ENCODE measurements at regions not wholly inside any gene's neighbourhood (a gene's known extent, or its start where the extent isn't known, plus 50 kb on each side); places are given as distances from the start of the nearest gene placed in this dataset.

DNA sequence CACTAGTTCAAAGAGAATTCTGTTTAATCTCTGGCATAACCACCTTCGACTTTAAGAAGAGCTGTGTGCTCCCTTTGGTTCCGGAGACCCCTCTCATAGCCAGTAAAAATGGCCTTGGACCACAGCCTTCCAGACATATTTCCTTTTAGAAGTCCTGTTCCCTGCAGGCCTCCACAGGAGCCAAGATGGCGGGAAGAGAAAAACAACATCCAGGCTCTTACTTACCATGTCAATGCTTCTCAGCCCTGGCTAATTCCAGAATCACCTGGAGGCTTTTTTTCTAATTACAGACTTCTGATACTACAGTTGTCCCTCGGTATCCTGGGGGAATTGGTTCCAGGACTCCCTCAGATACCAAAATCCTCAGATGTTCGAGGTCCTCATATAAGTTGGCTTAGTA is 362.5 kb downstream of the PBX1 start:
- Histone ChIP-seq H3F3A (replicated peaks; ENCODE audit: insufficient read depth) (no peaks in the 10 kb centered on the region), H3K4me2 (no peak overlapping the region), H3K9me3 (no peaks in the 10 kb centered on the region), H3K36me3 (replicated peaks in 1 of 2; ENCODE audit: control insufficient read depth in 1 of 2, insufficient read depth in 2 of 2, low read length in 1 of 2) (no peaks in the 10 kb centered on the region), H3K27me3 (ENCODE audit: insufficient read depth) (no peaks in the 10 kb centered on the region), H4K20me1 (ENCODE audit: insufficient read depth) (no peaks in the 10 kb centered on the region), H3K79me2 (ENCODE audit: insufficient read depth) (no peaks in the 10 kb centered on the region), H3K9ac (no peak overlapping the region), H3K4me1 (ENCODE audit: control insufficient read depth in 1 of 2, insufficient read depth in 2 of 2, low read depth in 1 of 2, low read length in 1 of 2) (peaks cover 0 to 5% of the 10 kb centered on the region in 2 experiments; a peak in 1 of 4 replicates), H2AFZ (ENCODE audit: low read depth) (no peak overlapping the region), H3K4me3 (ENCODE audit: low read depth in 2 of 2, low read length in 1 of 2) (no peak overlapping the region), H3K9me2 (no peaks in the 10 kb centered on the region), H3K27ac (ENCODE audit: low read depth in 2 of 2, low read length in 1 of 2) (no peak overlapping the region)
- TF ChIP-seq YY1 (IDR thresholded peaks at IDR 0.05; ENCODE audit: low read depth) = no peak
- no peak for TF ChIP-seq CTCF (IDR thresholded peaks at IDR 0.05)
- TF ChIP-seq FOSL2 (IDR thresholded peaks at IDR 0.05; ENCODE audit: borderline replicate concordance, low read depth) = no peak
- TF ChIP-seq EZH2phosphoT487 (IDR thresholded peaks at IDR 0.05; ENCODE audit: borderline replicate concordance, low read depth) = no peak
- no peak for TF ChIP-seq ELF1 (IDR thresholded peaks at IDR 0.05)
- TF ChIP-seq, protein P1, sequence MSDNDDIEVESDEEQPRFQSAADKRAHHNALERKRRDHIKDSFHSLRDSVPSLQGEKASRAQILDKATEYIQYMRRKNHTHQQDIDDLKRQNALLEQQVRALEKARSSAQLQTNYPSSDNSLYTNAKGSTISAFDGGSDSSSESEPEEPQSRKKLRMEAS (IDR thresholded peaks at IDR 0.05; ENCODE audit: low read depth) = no peak
- TF ChIP-seq MXI1 (IDR thresholded peaks at IDR 0.05; ENCODE audit: low read depth, low read length) = no peak
- no peak for TF ChIP-seq RXRA (IDR thresholded peaks at IDR 0.05; ENCODE audit: borderline replicate concordance, low read depth)
- TF ChIP-seq FOXM1 (IDR thresholded peaks at IDR 0.05; ENCODE audit: low read depth) = no peak
- no peak for TF ChIP-seq RFX5 (IDR thresholded peaks at IDR 0.05; ENCODE audit: low read length)
- TF ChIP-seq TEAD4 (IDR thresholded peaks at IDR 0.05; ENCODE audit: borderline replicate concordance, insufficient read depth) = no peak
- no peak for TF ChIP-seq EP300 (IDR thresholded peaks at IDR 0.05; ENCODE audit: borderline replicate concordance in 1 of 2, low read depth in 1 of 2, low read length in 1 of 2)
- TF ChIP-seq SMC3 (IDR thresholded peaks at IDR 0.05; ENCODE audit: low read depth, low read length) = no peak
- ChIA-PET CTCF (no interaction called here), POLR2A (no interaction called here)
- no peak for DNase-seq
- 18% methylated on average over 5 of the region's 5 CpGs for WGBS (ENCODE audit: low lambda C conversion rate)

DNA sequence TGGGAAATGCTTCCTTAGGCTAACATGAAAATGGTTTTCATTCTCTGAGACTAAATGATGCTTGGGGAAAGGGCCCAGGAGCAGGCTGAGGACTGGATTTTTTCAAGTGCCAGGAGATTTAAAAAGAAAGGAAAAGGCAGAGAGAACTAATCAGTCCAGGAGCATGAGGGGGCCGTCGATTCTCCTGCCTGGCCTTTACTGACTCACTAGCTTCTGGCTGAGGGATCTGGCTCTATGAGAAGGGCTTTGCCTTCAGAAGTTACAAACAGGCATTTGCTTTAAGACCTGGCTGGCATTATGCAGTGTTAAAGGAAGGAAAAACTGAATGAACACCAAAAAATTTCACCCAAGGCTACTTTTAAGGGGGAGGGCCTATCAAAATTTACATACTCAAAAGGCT is 359.2 kb downstream of the PBX1 start:
- no peak for DNase-seq
- 19% methylated on average over 2 of the region's 2 CpGs for WGBS (ENCODE audit: low lambda C conversion rate)
- Histone ChIP-seq H3K4me1 (ENCODE audit: control insufficient read depth in 1 of 2, insufficient read depth in 2 of 2, low read depth in 1 of 2, low read length in 1 of 2) (no peaks in the 10 kb centered on the region), H3K4me3 (ENCODE audit: low read depth in 2 of 2, low read length in 1 of 2) (no peak overlapping the region), H3K27me3 (ENCODE audit: insufficient read depth) (peaks cover 5% of the 10 kb centered on the region; the same call in 1 of the 2 replicates), H2AFZ (ENCODE audit: low read depth) (no peak overlapping the region), H4K20me1 (ENCODE audit: insufficient read depth) (no peaks in the 10 kb centered on the region), H3K9me2 (no peaks in the 10 kb centered on the region), H3K27ac (ENCODE audit: low read depth in 2 of 2, low read length in 1 of 2) (no peak overlapping the region), H3F3A (replicated peaks; ENCODE audit: insufficient read depth) (no peaks in the 10 kb centered on the region), H3K9me3 (no peaks in the 10 kb centered on the region), H3K36me3 (replicated peaks in 1 of 2; ENCODE audit: control insufficient read depth in 1 of 2, insufficient read depth in 2 of 2, low read length in 1 of 2) (no peaks in the 10 kb centered on the region), H3K79me2 (ENCODE audit: insufficient read depth) (no peaks in the 10 kb centered on the region), H3K9ac (no peak overlapping the region), H3K4me2 (no peak overlapping the region)
- CTCF ChIA-PET = no interaction called here
- no peak for TF ChIP-seq YY1 (IDR thresholded peaks at IDR 0.05; ENCODE audit: low read depth)
- TF ChIP-seq, protein P2, sequence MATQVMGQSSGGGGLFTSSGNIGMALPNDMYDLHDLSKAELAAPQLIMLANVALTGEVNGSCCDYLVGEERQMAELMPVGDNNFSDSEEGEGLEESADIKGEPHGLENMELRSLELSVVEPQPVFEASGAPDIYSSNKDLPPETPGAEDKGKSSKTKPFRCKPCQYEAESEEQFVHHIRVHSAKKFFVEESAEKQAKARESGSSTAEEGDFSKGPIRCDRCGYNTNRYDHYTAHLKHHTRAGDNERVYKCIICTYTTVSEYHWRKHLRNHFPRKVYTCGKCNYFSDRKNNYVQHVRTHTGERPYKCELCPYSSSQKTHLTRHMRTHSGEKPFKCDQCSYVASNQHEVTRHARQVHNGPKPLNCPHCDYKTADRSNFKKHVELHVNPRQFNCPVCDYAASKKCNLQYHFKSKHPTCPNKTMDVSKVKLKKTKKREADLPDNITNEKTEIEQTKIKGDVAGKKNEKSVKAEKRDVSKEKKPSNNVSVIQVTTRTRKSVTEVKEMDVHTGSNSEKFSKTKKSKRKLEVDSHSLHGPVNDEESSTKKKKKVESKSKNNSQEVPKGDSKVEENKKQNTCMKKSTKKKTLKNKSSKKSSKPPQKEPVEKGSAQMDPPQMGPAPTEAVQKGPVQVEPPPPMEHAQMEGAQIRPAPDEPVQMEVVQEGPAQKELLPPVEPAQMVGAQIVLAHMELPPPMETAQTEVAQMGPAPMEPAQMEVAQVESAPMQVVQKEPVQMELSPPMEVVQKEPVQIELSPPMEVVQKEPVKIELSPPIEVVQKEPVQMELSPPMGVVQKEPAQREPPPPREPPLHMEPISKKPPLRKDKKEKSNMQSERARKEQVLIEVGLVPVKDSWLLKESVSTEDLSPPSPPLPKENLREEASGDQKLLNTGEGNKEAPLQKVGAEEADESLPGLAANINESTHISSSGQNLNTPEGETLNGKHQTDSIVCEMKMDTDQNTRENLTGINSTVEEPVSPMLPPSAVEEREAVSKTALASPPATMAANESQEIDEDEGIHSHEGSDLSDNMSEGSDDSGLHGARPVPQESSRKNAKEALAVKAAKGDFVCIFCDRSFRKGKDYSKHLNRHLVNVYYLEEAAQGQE (IDR thresholded peaks at IDR 0.05; ENCODE audit: low read depth, low read length) = no peak
- no peak for TF ChIP-seq USF2 (IDR thresholded peaks at IDR 0.05; ENCODE audit: borderline replicate concordance, low read depth, low read length)
- POLR2A ChIA-PET = no interaction called here
